SK-N-SH treated with all-trans-retinoic acid at 6 μM for 48 hours (cell line): ENCODE measurements at regions not wholly inside any gene's neighbourhood (a gene's known extent, or its start where the extent isn't known, plus 50 kb on each side); places are given as distances from the start of the nearest gene placed in this dataset.

Experiments
- ATAC-seq: fragments of 200-7000 bp; cut with Tn5 transposase; 3 replicates; pipeline ENCODE4 v1.9.1; 2020; ENCODE audit warnings: mild to moderate bottlenecking, moderate library complexity
- BACH2 ChIP-seq: fragments of 250-450 bp; sonication (Bioruptor Pico); IDR thresholded peaks from 2 replicates; pipeline ENCODE4 v1.9.0; 2021; ENCODE audit warnings: mild to moderate bottlenecking, borderline replicate concordance
- CSDC2 ChIP-seq: fragments of 250-450 bp; sonication (Bioruptor Pico); IDR thresholded peaks from 2 replicates; pipeline ENCODE4 v1.5.0; 2020; ENCODE audit warnings: mild to moderate bottlenecking, moderate library complexity
- OSR1 ChIP-seq: fragments of 250-450 bp; sonication (Bioruptor Pico); IDR thresholded peaks from 2 replicates; pipeline ENCODE4 v1.8.0; 2022; ENCODE audit warnings: moderate library complexity, mild to moderate bottlenecking, inconsistent platforms
- TSHZ2 ChIP-seq: fragments of 250-450 bp; sonication (Bioruptor Pico); IDR thresholded peaks from 2 replicates; pipeline ENCODE4 v1.5.0; 2020; ENCODE audit warnings: mild to moderate bottlenecking, moderate library complexity

DNA sequence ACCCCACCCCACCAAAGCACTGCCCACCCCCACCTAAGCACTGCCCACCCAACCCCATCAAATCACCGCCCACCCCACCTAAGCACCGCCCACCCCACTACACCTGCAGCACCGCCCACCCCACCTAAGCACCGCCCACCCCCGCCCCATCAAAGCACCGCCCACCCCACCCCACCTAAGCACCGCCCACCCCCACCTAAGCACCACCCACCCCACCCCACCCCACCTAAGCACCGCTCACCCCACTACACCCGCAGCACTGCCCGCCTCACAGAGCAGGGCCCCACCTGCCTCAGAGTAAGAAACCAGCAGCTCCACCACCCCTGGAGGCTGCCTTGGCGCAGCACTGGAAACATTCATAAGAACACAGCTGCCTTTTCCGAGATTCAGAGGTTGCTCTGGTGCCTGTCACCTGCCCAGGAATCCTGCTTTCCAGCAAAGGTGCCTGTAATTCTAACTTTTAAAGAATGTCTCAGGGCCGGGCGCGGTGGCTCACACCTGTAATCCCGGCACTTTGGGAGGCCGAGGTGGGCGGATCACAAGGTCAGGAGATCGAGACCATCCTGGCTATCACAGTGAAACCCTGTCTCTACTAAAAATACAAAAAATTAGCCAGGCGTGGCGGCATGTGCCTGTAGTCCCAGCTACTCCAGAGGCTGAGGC, 148.2 kb downstream of the BMP7 start:
- TF ChIP-seq TSHZ2 = no peak
- TF ChIP-seq OSR1 (CRISPR knock-in tag) = no peak
- no peak for TF ChIP-seq CSDC2 (CRISPR knock-in tag)
- TF ChIP-seq BACH2 (CRISPR knock-in tag) = no peak
- ATAC-seq = no peak
